GM13977 (cell line): ENCODE measurements at regions not wholly inside any gene's neighbourhood (a gene's known extent, or its start where the extent isn't known, plus 50 kb on each side); places are given as distances from the start of the nearest gene placed in this dataset.
"Not testable (repeated sequence)": the region's sequence is repeated elsewhere in the genome, so short reads cannot be mapped to it uniquely, and the experiment has no call there.

Experiments
- DNase-seq: peaks from one replicate; pipeline ENCODE4 v3.0.0; 2012; ENCODE audit warnings: low spot score
- CTCF ChIP-seq: IDR thresholded peaks from 2 replicates; pipeline ENCODE4 v1.5.1; 2012; ENCODE audit warnings: mild to moderate bottlenecking, control low read depth; ENCODE audit not compliant: insufficient read depth; ENCODE audit errors: extremely low read depth, missing control alignments
- in situ Hi-C: fragments of 300-500 bp; cut with MboI; formaldehyde crosslinking; loops from one replicate; pipeline ENCODE4 v1.12.0; 2022; ENCODE audit warnings: low sequenced_read_pairs, low pct_unique_long_range_greater_than_20kb, mixed read lengths, inconsistent platforms; ENCODE audit not compliant: unreplicated experiment

- TF ChIP-seq CTCF = no peak
- in situ Hi-C loops = no loop called here
- DNase-seq = no peak
These were observed 462.7 kb upstream of the CDH4 start for GRCh38 chr20:60789399-60789798.

GRCh38 chr20:60790339-60790738 lies 461.7 kb upstream of the CDH4 start:
- in situ Hi-C loops, DNase-seq: not testable (repeated sequence)

- in situ Hi-C loops = no loop called here
- DNase-seq = no peak
- TF ChIP-seq CTCF = no peak
These were observed 460.2 kb upstream of the CDH4 start for GRCh38 chr20:60791823-60792222.

GRCh38 chr20:60792941-60793340 lies 459.1 kb upstream of the CDH4 start:
- in situ Hi-C loops = no loop called here
- no peak for DNase-seq
- TF ChIP-seq CTCF = no peak

GRCh38 chr20:60794674-60795073 lies 457.4 kb upstream of the CDH4 start:
- TF ChIP-seq CTCF = no peak
- no peak for DNase-seq
- in situ Hi-C loops = no loop called here

GRCh38 chr20:60795651-60796050 lies 456.4 kb upstream of the CDH4 start:
- in situ Hi-C loops = no loop called here
- DNase-seq = no peak
- TF ChIP-seq CTCF = no peak

- in situ Hi-C loops = no loop called here
- no peak for DNase-seq
- no peak for TF ChIP-seq CTCF
These were observed 451.9 kb upstream of the CDH4 start for GRCh38 chr20:60800185-60800584.
